DOHH2 (cell line): ENCODE measurements at regions not wholly inside any gene's neighbourhood (a gene's known extent, or its start where the extent isn't known, plus 50 kb on each side); places are given as distances from the start of the nearest gene placed in this dataset.
A peak's percentile ranks its signal among the peaks of the same experiment; 100 is the strongest.

ENCODE experiments used
- H3F3A ChIP-seq: fragments of 200-600 bp; sonication (generic), shearing (Covaris generic); 2 replicates; pipeline ENCODE4 v1.6.0; 2016; ENCODE audit warnings: antibody characterized with exemption, mild to moderate bottlenecking; ENCODE audit not compliant: control insufficient read depth, insufficient read depth
- H3K27ac ChIP-seq: fragments of 200-600 bp; sonication (generic); 2 replicates; pipeline ENCODE4 v1.5.1; 2014; ENCODE audit warnings: low read depth, mild to moderate bottlenecking, low read length, moderate library complexity
- H3K27me3 ChIP-seq: fragments of 200-600 bp; sonication (generic); 2 replicates; pipeline ENCODE4 v1.6.1; 2014; ENCODE audit warnings: mild to moderate bottlenecking, low read length, mixed read lengths; ENCODE audit not compliant: control insufficient read depth
- H3K36me3 ChIP-seq: fragments of 200-600 bp; sonication (generic); 2 replicates; pipeline ENCODE4 v1.6.1; 2014; ENCODE audit warnings: mild to moderate bottlenecking, low read length, moderate library complexity, mixed read lengths; ENCODE audit not compliant: control insufficient read depth
- H3K4me1 ChIP-seq: fragments of 200-600 bp; sonication (generic); 2 replicates; pipeline ENCODE4 v1.6.1; 2014; ENCODE audit warnings: mild to moderate bottlenecking, low read length, mixed read lengths; ENCODE audit not compliant: control insufficient read depth
- H3K4me2 ChIP-seq: fragments of 200-600 bp; sonication (generic); 2 replicates; pipeline ENCODE4 v1.6.0; 2014; ENCODE audit warnings: mild to moderate bottlenecking, low read length, moderate library complexity
- H3K4me3 ChIP-seq: fragments of 200-600 bp; sonication (generic); 2 replicates; pipeline ENCODE4 v1.5.1; 2014; ENCODE audit warnings: mild to moderate bottlenecking, low read length, mixed read lengths
- H3K79me2 ChIP-seq: fragments of 200-600 bp; sonication (generic); 2 replicates; pipeline ENCODE4 v1.6.1; 2014; ENCODE audit warnings: mild to moderate bottlenecking, low read length, mixed read lengths; ENCODE audit not compliant: control insufficient read depth
- H3K9me2 ChIP-seq: fragments of 200-600 bp; sonication (generic); replicated peaks from 2 replicates; pipeline ENCODE4 v1.6.1; 2014; ENCODE audit warnings: mild to moderate bottlenecking, low read length, mixed read lengths; ENCODE audit not compliant: control insufficient read depth
- H3K9me3 ChIP-seq: fragments of 200-600 bp; sonication (generic); 2 replicates; pipeline ENCODE4 v1.6.1; 2014; ENCODE audit warnings: antibody characterized with exemption, low read length, mixed read lengths; ENCODE audit not compliant: control insufficient read depth, insufficient read depth
- H4K20me1 ChIP-seq: fragments of 200-600 bp; sonication (generic); 2 replicates; pipeline ENCODE4 v1.6.0; 2014; ENCODE audit warnings: low read depth, mild to moderate bottlenecking, antibody characterized with exemption, low read length, moderate library complexity; ENCODE audit not compliant: control insufficient read depth, insufficient read depth
- CTCF ChIP-seq: fragments of 200-600 bp; sonication (generic); IDR thresholded peaks from one replicate; pipeline ENCODE4 v1.5.1; 2014; ENCODE audit warnings: antibody characterized with exemption, mild to moderate bottlenecking, low read depth, low read length; ENCODE audit not compliant: poor library complexity, severe bottlenecking
- EZH2phosphoT487 ChIP-seq: fragments of 200-600 bp; sonication (generic); IDR thresholded peaks from 2 replicates; pipeline ENCODE4 v1.6.1; 2017; ENCODE audit warnings: borderline replicate concordance, mild to moderate bottlenecking, antibody characterized with exemption, low read length, moderate library complexity, mixed read lengths

- TF ChIP-seq CTCF = no peak
- no peak for TF ChIP-seq EZH2phosphoT487
- H3K36me3 ChIP-seq = no peaks in the 10 kb centered on the region
- H3K27me3 ChIP-seq = no peaks in the 10 kb centered on the region
- H3K79me2 ChIP-seq = no peaks in the 10 kb centered on the region
- no peak overlapping the region for H3K4me3 ChIP-seq
- no peaks in the 10 kb centered on the region for H3K9me2 ChIP-seq
- H3K27ac ChIP-seq = no peak overlapping the region
- H3K9me3 ChIP-seq = no peaks in the 10 kb centered on the region
- H3K4me1 ChIP-seq = no peaks in the 10 kb centered on the region
- no peaks in the 10 kb centered on the region for H3F3A ChIP-seq
- H4K20me1 ChIP-seq = no peaks in the 10 kb centered on the region
- no peak overlapping the region for H3K4me2 ChIP-seq
Observed at GRCh38 chrX:8890794-8891193, 89.6 kb upstream of the FAM9A start.

- no peaks in the 10 kb centered on the region for H3K9me2 ChIP-seq
- no peaks in the 10 kb centered on the region for H3K27me3 ChIP-seq
- H3K4me2 ChIP-seq = no peak overlapping the region
- no peaks in the 10 kb centered on the region for H4K20me1 ChIP-seq
- H3K4me3 ChIP-seq = no peak overlapping the region
- H3K9me3 ChIP-seq = no peaks in the 10 kb centered on the region
- H3K36me3 ChIP-seq = no peaks in the 10 kb centered on the region
- H3K27ac ChIP-seq = no peak overlapping the region
- H3K79me2 ChIP-seq = no peaks in the 10 kb centered on the region
- TF ChIP-seq EZH2phosphoT487 (no peak), CTCF (no peak)
- no peaks in the 10 kb centered on the region for H3F3A ChIP-seq
- H3K4me1 ChIP-seq = no peaks in the 10 kb centered on the region
Observed at GRCh38 chrX:8887004-8887403, 85.8 kb upstream of the FAM9A start.

- Histone ChIP-seq H3K4me3 (no peak overlapping the region), H3K9me2 (no peaks in the 10 kb centered on the region), H3K79me2 (no peaks in the 10 kb centered on the region), H3K27ac (no peak overlapping the region), H3K9me3 (no peaks in the 10 kb centered on the region), H4K20me1 (no peaks in the 10 kb centered on the region), H3K4me1 (no peaks in the 10 kb centered on the region), H3K4me2 (no peak overlapping the region), H3F3A (no peaks in the 10 kb centered on the region), H3K27me3 (no peaks in the 10 kb centered on the region), H3K36me3 (no peaks in the 10 kb centered on the region)
- TF ChIP-seq EZH2phosphoT487 (no peak), CTCF (peak; percentile 56)
Observed at GRCh38 chrX:8879750-8880149, 78.6 kb upstream of the FAM9A start.

- H4K20me1 ChIP-seq = no peaks in the 10 kb centered on the region
- no peaks in the 10 kb centered on the region for H3K9me2 ChIP-seq
- H3K4me1 ChIP-seq = no peaks in the 10 kb centered on the region
- no peak overlapping the region for H3K4me3 ChIP-seq
- no peaks in the 10 kb centered on the region for H3K9me3 ChIP-seq
- TF ChIP-seq CTCF (no peak), EZH2phosphoT487 (no peak)
- H3F3A ChIP-seq = no peaks in the 10 kb centered on the region
- no peaks in the 10 kb centered on the region for H3K27me3 ChIP-seq
- H3K79me2 ChIP-seq = no peaks in the 10 kb centered on the region
- no peaks in the 10 kb centered on the region for H3K36me3 ChIP-seq
- no peak overlapping the region for H3K27ac ChIP-seq
- no peak overlapping the region for H3K4me2 ChIP-seq
Observed at GRCh38 chrX:8873956-8874355, 72.8 kb upstream of the FAM9A start.
